Colonic mucosa (tissue), 4 donors: ENCODE measurements at regions not wholly inside any gene's neighbourhood (a gene's known extent, or its start where the extent isn't known, plus 50 kb on each side); places are given as distances from the start of the nearest gene placed in this dataset.

Source experiments
- DNase-seq: peaks from one replicate; pipeline ENCODE4 v3.0.0-alpha.2; 2020
- H3K27ac ChIP-seq: fragments of 200-600 bp; one replicate; pipeline ENCODE4 v1.8.0; 2021
- H3K27me3 ChIP-seq: fragments of 200-600 bp; one replicate; pipeline ENCODE4 v1.8.0; 2021
- H3K36me3 ChIP-seq: fragments of 200-600 bp; one replicate; pipeline ENCODE4 v1.8.0; 2021
- H3K4me1 ChIP-seq: fragments of 200-600 bp; one replicate; pipeline ENCODE4 v1.8.0; 2021; ENCODE audit warnings: mild to moderate bottlenecking
- H3K4me3 ChIP-seq: fragments of 200-600 bp; one replicate; pipeline ENCODE4 v1.8.0; 2021
- H3K9ac ChIP-seq, 2 donors: one replicate each; pipeline ENCODE4 v1.7.0; 2013; ENCODE audit warnings: control low read depth in 2 of 2, low read depth in 2 of 2, low read length in 2 of 2
- H3K9me3 ChIP-seq: fragments of 200-600 bp; one replicate; pipeline ENCODE4 v1.8.0; 2021
- CTCF ChIP-seq: fragments of 200-600 bp; IDR thresholded peaks from one replicate; pipeline ENCODE4 v1.8.0; 2022; ENCODE audit warnings: antibody characterized with exemption, mild to moderate bottlenecking
- intact Hi-C: fragments of 100-400 bp; cut with DNase I; formaldehyde crosslinking; loops from one replicate; pipeline ENCODE4 v1.14.1; 2022
- donor health status: healthy.
- donor health status: DM: no; HTN: no; CAD: no.
- donor health status: DM: no; HTN: no; CAD: no.

GRCh38 chr7:12761691-12762090, 74.3 kb downstream of the ARL4A start:
- no peaks in the 10 kb centered on the region for H3K4me1 ChIP-seq
- intact Hi-C loops = no loop called here
- H3K4me3 ChIP-seq = no peak overlapping the region
- no peaks in the 10 kb centered on the region for H3K36me3 ChIP-seq
- no peaks in the 10 kb centered on the region for H3K9me3 ChIP-seq
- TF ChIP-seq CTCF = no peak
- H3K9ac ChIP-seq = no peak overlapping the region
- no peaks in the 10 kb centered on the region for H3K27me3 ChIP-seq
- DNase-seq = no peak
- no peak overlapping the region for H3K27ac ChIP-seq

- no peaks in the 10 kb centered on the region for H3K4me1 ChIP-seq
- no peak overlapping the region for H3K4me3 ChIP-seq
- no peak for DNase-seq
- no peaks in the 10 kb centered on the region for H3K36me3 ChIP-seq
- H3K9ac ChIP-seq = no peak overlapping the region
- intact Hi-C loops = no loop called here
- no peaks in the 10 kb centered on the region for H3K27me3 ChIP-seq
- H3K9me3 ChIP-seq = no peaks in the 10 kb centered on the region
- no peak for TF ChIP-seq CTCF
- H3K27ac ChIP-seq = no peak overlapping the region
Observed at GRCh38 chr7:12764458-12764891, 77.0 kb downstream of the ARL4A start.

GRCh38 chr7:12765431-12766100, 78.1 kb downstream of the ARL4A start:
- DNase-seq = no peak
- H3K36me3 ChIP-seq = no peaks in the 10 kb centered on the region
- H3K4me3 ChIP-seq = no peak overlapping the region
- no peaks in the 10 kb centered on the region for H3K9me3 ChIP-seq
- no peaks in the 10 kb centered on the region for H3K4me1 ChIP-seq
- intact Hi-C loops = no loop called here
- no peak overlapping the region for H3K9ac ChIP-seq
- no peak for TF ChIP-seq CTCF
- H3K27me3 ChIP-seq = no peaks in the 10 kb centered on the region
- H3K27ac ChIP-seq = no peak overlapping the region

GRCh38 chr7:12766416-12766815, 79.0 kb downstream of the ARL4A start:
- H3K27ac ChIP-seq = no peak overlapping the region
- no peak overlapping the region for H3K9ac ChIP-seq
- H3K4me1 ChIP-seq = no peaks in the 10 kb centered on the region
- no peak for DNase-seq
- H3K4me3 ChIP-seq = no peak overlapping the region
- H3K27me3 ChIP-seq = no peaks in the 10 kb centered on the region
- no peak for TF ChIP-seq CTCF
- no peaks in the 10 kb centered on the region for H3K36me3 ChIP-seq
- intact Hi-C loops = no loop called here
- no peaks in the 10 kb centered on the region for H3K9me3 ChIP-seq

- H3K9ac ChIP-seq = no peak overlapping the region
- no peaks in the 10 kb centered on the region for H3K27me3 ChIP-seq
- no peak for TF ChIP-seq CTCF
- H3K36me3 ChIP-seq = no peaks in the 10 kb centered on the region
- intact Hi-C loops = no loop called here
- H3K4me3 ChIP-seq = no peak overlapping the region
- no peaks in the 10 kb centered on the region for H3K9me3 ChIP-seq
- no peaks in the 10 kb centered on the region for H3K4me1 ChIP-seq
- no peak for DNase-seq
- H3K27ac ChIP-seq = no peak overlapping the region
Observed at GRCh38 chr7:12768948-12769347, 81.5 kb downstream of the ARL4A start.
